ENCODE measurements at regions not wholly inside any gene's neighbourhood (a gene's known extent, or its start where the extent isn't known, plus 50 kb on each side); places are given as distances from the start of the nearest gene placed in this dataset.

DNA sequence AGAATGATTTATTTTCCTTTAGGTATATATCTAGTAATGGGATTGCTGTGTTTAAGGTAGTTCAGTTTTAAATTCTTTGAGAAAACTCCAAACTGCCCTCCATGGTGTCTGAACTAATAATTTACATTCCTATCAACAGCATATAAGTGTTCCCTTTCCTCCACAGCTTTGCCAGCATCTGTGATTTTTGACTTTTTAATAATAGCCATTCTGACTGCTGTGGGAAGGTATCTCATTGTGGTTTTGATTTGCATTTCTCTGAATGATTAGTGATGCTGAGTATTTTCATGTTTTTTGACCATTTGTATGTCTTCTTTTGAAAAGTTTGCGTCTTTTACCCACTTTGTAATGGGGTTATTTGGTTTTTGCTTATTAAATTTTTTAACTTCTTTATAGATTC, 571.6 kb upstream of the CCDC54 start:
- no peak for FAIRE-seq

DNA sequence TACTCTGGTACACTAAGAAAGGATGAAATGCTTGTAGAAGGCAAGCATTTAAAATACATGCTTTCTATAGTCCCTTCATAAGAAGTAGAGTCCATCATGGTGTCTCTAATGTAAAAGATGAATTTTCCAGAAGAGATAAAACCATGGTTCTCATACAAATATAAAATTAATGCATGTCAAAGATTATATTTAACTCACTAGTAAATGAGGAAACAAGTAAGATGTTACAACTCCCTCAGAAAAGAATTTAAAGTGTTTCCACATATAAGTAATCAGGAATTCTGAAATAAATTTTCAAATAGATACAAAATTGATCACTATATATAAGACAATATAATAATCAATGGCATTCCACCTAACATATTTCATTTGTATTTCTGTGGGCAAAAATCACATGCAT, 570.3 kb upstream of the CCDC54 start:
- FAIRE-seq: no peak

DNA sequence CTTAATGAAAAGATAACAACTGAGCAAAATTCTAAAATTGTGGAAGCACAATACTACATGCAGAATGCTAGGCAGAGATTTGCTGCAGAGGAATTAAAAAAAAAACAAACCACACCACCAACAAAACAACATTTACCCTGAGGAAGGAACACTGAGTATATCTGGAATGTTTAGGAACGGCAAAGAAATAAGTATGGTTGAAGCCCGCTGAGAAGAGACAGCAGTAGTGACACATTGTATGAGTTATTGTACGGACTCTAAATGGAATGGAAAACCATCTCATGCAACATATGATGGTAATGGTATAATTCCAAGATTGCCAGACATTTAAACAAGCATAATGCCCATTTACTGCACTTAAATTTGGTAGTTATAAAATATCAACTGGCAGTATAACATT, 568.2 kb upstream of the CCDC54 start:
- FAIRE-seq: no peak

DNA sequence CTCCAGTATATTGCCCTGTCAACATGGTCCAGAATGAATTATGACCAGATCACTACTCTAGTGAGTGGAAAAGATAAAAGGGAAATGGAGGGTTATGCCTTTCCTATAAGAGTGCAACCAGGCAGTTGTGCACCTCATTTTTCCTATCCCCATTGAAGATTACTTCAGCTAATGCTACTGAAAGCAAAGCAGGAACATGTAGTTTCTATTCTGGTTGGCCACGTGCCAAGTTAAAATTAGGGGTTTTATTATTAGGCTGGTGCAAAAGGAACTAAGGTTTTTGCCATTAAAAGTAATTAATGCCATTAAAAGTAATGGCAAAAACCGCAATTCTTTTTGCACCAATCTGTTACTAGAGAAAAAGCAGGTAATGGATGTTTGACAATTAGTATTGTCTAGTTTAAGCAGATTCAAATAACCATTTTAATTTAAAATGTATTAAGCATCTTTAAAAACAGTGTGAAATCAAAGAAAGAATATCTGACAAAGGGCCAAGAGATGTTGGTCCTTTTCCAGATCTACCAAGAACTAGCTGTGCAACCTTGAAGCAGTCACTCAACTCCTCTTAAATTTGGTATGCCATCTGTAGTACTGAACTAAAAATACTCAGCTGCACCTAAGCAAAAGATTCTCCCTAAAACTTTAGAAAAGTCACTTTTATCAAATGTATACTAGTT, 567.5 kb upstream of the CCDC54 start:
- no peak for FAIRE-seq

DNA sequence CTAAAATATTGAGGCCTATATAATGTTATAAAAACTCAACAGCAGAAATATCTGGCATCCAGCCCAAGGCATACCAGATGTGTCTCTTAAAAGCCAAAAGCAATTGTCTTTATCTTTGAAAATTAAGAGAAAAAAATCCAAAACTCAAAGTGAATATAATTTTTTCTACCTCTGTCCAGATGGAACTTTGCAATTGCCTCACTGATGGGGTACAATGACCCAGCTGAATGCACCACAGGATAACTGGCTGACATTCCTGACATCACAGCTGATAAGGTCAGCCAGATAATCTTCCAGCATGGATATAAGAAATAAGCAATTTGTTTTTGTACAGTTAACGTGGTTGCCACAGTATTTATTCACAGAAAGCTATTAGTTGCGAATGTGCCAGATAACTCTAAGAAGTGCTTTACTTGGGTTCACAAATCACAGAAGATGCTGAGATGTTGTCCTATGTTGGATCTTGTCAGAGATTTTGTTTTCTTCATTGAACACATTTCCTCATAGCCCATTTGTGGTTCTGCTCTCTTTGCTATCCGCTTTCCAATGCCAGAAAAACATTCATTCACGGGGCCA, 566.9 kb upstream of the CCDC54 start:
- FAIRE-seq: no peak

- FAIRE-seq: no peak
Measured at GRCh38 chr3:106811376-106811775, 565.9 kb upstream of the CCDC54 start.

DNA sequence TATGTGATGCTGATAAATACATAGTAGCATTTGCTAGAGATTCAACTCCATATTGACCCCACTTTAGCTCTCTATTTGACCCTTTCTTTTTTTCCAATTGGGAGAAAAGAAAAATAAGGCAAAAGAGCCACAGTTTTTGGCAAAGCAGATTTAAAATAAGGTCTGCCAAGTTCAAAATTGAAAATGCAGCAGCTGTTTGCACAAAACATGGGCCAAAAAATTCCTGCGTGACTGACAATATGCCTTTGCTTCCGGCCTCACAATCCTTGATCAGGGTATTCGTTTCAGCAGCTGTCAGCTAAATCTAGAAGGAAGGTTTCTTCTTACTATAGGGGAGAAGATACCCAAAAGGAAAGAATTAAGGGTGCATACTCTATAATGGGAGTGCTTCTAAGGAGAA, 563.5 kb upstream of the CCDC54 start:
- FAIRE-seq: no peak

DNA sequence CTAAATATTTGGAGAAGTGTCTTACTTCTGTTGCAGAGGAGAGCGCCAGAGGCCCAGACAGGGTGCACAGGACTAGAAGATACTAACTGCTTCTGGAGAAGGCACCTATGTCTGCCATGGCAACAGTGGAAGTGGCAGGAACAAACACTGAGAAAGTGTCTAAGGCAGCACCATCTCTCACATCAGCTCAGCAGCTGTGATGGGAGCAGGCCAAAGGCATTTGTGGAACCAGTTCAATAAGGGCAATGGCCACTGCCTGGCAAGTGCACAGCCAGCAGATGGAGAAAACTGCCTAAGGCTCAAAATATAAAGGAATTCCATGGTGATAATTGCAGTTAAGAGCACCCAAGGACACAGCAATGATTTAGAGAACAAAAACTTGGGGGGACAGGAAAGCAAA, 563.0 kb upstream of the CCDC54 start:
- FAIRE-seq: no peak

DNA sequence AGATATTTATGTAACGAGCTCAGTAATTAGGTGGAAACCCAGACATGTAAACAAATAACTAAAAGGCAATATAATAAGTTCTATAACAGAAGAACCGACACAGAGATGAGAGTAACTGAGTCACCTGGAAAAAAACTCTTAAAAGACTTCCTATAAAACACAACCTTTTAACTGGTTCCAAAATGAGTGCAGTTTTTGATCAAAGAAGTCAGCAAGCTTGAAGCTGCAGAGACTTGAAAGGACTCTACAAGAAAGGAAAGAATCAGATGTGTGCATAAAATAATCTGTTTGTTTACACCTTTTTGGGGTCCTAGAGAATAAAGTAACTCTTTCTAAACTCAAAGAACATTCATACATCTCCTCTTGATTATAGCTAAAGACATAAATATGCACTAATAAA, 560.4 kb upstream of the CCDC54 start:
- FAIRE-seq: no peak

- FAIRE-seq: no peak
Measured at GRCh38 chr3:106817706-106818105, 559.5 kb upstream of the CCDC54 start.

DNA sequence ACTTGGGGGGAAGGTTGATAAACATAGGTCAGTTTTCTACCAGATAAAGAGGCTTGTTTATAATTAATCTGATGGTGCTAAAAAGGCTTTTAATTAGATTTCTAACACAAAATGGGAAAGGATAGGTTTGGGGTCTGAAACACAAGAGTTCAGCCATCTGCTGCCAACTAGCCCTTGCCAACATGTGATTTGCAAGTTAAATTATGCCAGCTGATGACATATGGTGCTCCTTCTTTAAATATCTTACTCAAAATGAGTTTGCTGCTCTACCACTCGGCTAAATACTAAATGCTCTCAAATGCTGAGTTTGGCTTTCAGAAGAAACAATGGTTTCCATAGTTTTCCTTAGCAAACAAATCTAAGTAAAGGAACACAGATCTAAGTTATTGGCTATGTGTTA, 557.8 kb upstream of the CCDC54 start:
- no peak for FAIRE-seq

DNA sequence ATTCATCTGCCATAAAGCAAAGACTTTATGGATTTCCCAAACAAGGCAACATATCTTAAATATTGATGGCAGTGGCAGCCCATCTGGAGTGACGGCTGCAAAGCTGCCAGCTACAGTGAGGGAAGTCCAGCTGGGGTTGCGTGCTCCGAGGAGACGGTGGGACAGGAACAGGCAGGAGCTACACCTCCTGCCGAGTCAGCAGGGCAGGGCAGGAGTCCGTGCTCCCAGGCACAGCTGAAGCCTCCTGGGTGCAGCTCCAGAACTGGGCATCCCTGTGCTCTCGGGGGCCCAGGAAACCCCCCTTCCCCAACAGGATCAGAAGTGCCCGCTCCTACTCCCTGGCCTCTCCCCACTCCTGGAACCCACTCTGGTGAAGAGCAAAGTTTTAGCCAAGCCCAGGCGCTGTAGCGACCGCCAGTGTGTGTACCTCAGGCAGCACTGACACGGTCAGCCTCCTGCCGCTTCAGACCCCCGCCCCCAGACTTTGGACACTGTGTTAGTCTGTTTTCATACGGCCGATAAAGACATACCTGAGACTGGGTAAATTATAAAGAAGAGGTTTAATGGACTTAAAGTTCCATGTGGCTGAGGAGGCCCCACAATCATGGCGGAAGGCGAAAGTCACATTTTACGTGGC, 556.4 kb upstream of the CCDC54 start:
- FAIRE-seq: no peak

DNA sequence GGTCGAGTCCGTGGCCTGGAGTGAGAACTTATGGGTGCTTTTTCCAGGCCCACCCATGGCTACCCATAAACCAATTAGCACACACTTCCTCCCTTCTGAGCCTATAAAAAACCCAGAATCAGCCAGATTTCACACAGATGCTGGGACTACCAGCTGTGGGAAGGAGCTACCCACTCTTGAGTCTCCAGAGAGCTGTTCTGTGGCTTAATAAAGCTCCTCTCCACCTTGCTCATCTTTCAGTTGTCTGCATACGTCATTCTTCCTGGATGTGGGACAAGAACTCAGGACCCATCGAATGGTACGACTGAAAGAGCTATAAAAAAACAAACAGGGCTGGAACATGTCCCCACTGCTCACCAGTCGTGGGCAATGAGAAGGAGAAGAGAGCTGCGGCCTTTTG, 555.4 kb upstream of the CCDC54 start:
- no peak for FAIRE-seq

DNA sequence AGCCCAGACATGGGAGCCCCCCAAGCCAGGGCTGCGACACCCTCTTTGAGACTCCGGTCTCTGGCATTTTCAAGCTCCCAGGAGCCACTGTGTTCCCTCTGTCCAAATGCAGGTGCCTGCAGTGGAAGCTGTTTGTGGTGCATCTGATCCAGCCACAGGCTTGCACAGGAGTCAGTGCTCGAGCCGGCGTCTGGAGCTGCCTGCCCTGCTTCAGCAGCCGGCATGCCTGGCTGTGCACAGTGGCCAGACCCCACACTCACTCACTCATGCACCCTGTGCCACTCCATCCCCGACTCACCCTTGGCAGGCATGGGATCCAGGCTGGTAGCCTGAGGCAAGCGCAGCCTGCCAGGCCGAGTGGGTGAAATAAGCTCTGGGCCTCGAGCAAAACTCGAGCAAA, 555.0 kb upstream of the CCDC54 start:
- no peak for FAIRE-seq

- no peak for FAIRE-seq
Measured at GRCh38 chr3:106823701-106824100, 553.5 kb upstream of the CCDC54 start.

- FAIRE-seq: no peak
Measured at GRCh38 chr3:106824856-106825255, 552.4 kb upstream of the CCDC54 start.

- no peak for FAIRE-seq
Measured at GRCh38 chr3:106825962-106826605, 551.2 kb upstream of the CCDC54 start.

GRCh38 chr3:106826791-106827311, 550.4 kb upstream of the CCDC54 start:
- FAIRE-seq: no peak

GRCh38 chr3:106827515-106828213, 549.6 kb upstream of the CCDC54 start:
- no peak for FAIRE-seq

DNA sequence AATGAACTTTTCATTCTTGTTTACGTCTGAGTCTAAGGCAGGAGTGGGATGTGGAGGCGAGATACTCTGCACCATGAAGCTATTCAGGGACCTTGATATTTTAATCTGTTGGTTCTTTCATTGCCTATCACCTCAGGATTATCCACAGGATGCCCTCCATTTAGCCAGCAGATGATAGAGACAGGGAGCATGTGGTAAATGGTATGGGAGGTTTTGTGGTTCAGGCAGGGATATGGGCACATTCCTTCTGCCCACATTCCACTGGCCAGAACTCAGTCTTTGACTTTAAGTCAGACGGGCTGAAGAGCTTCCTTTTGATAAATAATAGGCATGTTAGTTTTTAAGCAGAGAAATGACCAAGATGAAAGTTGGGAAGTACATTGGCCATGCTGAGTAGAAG, 548.0 kb upstream of the CCDC54 start:
- FAIRE-seq: no peak

- FAIRE-seq: no peak
Measured at GRCh38 chr3:106830334-106830733, 546.9 kb upstream of the CCDC54 start.

- no peak for FAIRE-seq
Measured at GRCh38 chr3:106836906-106837305, 540.3 kb upstream of the CCDC54 start.

GRCh38 chr3:106837616-106838015, 539.6 kb upstream of the CCDC54 start:
- no peak for FAIRE-seq

Data from A204.1 (cell line).